Bronchial epithelial cell (primary cell): ENCODE measurements at regions not wholly inside any gene's neighbourhood (a gene's known extent, or its start where the extent isn't known, plus 50 kb on each side); places are given as distances from the start of the nearest gene placed in this dataset.

ENCODE experiments used
- DNase-seq: peaks from one replicate; pipeline ENCODE4 v3.0.0-alpha.2; 2010; ENCODE audit warnings: low read depth
- FAIRE-seq: peaks from 2 replicates; lab custom pipeline; 2011; peaks lifted over from hg19 to GRCh38; lab: Jason Lieb, UNC
- H3K27me3 ChIP-seq: 2 replicates; pipeline ENCODE4 v1.5.1; 2011; ENCODE audit warnings: low read length; ENCODE audit not compliant: control insufficient read depth, insufficient read depth
- H3K36me3 ChIP-seq: 2 replicates; pipeline ENCODE4 v1.5.1; 2011; ENCODE audit warnings: low read length; ENCODE audit not compliant: control insufficient read depth, insufficient read depth
- H3K4me3 ChIP-seq: 2 replicates; pipeline ENCODE4 v1.5.1; 2011; ENCODE audit warnings: mild to moderate bottlenecking, low read depth, low read length, control low read depth
- CTCF ChIP-seq: IDR thresholded peaks from 2 replicates; pipeline ENCODE4 v1.5.1; 2011; ENCODE audit warnings: mild to moderate bottlenecking, moderate library complexity, low read length, control low read depth, inconsistent platforms; ENCODE audit not compliant: insufficient read depth, severe bottlenecking

DNA sequence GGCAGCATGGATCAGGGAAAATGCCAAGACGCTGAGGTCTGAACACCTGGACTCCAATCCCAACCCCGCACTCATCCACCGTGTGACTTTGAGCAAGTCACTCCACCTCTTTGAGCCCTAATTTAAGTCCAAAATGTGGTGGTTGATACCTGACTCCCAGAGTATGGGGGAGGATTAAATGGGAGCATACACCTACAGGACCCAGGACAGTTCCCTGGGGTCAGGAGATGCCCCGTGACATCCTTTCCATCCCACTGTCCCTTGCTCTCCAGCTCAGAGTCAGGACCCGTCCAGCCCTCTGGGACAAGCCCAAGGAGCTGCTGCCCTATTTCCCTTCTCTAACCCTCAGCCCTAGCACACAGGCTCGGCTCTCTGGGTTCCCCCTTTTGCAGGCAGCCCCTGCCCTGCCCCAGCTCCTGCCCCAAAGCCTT, 276.4 kb downstream of the XXYLT1 start:
- Histone ChIP-seq H3K4me3 (no peak overlapping the region), H3K27me3 (no peaks in the 10 kb centered on the region), H3K36me3 (no peaks in the 10 kb centered on the region)
- no peak for TF ChIP-seq CTCF
- DNase-seq (no peak), FAIRE-seq (no peak)

GRCh38 chr3:194995334-194995733, 275.6 kb downstream of the XXYLT1 start:
- FAIRE-seq, result peak; percentile 36
- Histone ChIP-seq H3K27me3 (no peaks in the 10 kb centered on the region), H3K4me3 (no peak overlapping the region), H3K36me3 (no peaks in the 10 kb centered on the region)
- no peak for TF ChIP-seq CTCF
- DNase-seq, result no peak

DNA sequence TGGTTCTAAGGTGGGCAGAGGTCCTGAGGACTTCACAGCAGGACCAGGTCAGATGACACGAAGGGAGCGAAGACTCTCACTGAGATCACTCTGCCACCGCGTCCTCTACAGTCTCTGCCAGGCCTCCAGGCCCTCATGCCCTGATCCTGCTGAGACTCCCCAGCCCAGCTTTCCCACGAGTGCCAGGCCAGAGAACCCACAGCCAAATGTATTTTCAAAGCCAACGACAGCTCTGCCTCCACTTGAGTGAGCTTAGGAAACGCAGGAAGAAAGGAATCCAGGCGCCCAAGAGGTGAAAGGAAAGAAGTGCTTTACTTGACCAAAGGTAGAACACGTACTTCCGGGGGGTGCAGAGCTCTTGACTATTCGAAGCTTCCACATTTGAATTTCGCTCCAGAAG, 275.0 kb downstream of the XXYLT1 start:
- DNase-seq (no peak), FAIRE-seq (no peak)
- Histone ChIP-seq H3K36me3 (no peaks in the 10 kb centered on the region), H3K27me3 (no peaks in the 10 kb centered on the region), H3K4me3 (no peak overlapping the region)
- no peak for TF ChIP-seq CTCF

DNA sequence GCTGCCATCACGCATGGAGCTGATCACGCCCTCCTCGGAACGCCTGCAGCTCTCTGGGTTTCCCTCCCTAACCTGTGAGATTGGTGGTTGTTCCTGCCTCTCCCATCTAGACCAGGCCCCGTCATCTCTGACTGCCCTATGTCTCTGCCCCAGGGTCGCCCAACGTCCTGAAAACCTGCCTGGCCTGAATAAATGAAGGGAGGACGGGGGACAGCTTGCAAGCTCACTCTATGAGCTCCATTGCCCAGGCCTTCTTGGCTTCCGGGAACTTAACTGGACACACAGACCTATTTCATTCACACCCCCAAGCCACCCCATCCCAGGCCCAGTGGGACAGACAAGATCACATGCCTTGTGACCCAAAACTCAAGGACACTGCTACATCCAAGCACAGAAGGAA, 274.2 kb downstream of the XXYLT1 start:
- no peak for FAIRE-seq

GRCh38 chr3:194998417-194998816, 272.5 kb downstream of the XXYLT1 start:
- H3K36me3 ChIP-seq, result no peaks in the 10 kb centered on the region
- TF ChIP-seq CTCF, result no peak
- no peak overlapping the region for H3K4me3 ChIP-seq
- H3K27me3 ChIP-seq, result no peaks in the 10 kb centered on the region
- FAIRE-seq, result no peak
- DNase-seq, result no peak

More for the DNA sequence above, 274.2 kb downstream of the XXYLT1 start:
- no peak overlapping the region for H3K4me3 ChIP-seq
- no peaks in the 10 kb centered on the region for H3K36me3 ChIP-seq
- no peak for DNase-seq
- H3K27me3 ChIP-seq, result no peaks in the 10 kb centered on the region
- TF ChIP-seq CTCF, result no peak

DNA sequence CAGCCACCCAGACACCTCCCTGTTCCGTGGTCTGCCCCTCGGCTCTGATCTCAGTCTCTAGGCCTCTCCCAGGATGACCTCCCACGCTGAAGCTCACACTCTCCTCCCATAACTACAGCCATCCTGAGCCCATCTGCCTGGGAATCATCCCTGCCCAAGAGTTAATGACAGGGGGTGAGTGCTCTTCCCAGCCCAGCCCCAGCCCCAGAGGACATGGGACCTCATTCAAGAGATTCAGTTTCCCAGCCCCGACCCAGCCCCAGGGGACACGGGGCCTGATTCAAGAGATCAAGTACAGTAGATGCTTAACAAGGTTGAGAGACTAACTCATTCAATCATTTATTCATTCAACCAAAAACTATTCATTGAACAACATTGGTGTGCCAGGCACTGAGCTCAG, 272.0 kb downstream of the XXYLT1 start:
- H3K4me3 ChIP-seq, result no peak overlapping the region
- no peak for TF ChIP-seq CTCF
- no peak for FAIRE-seq
- H3K27me3 ChIP-seq, result no peaks in the 10 kb centered on the region
- no peak for DNase-seq
- H3K36me3 ChIP-seq, result no peaks in the 10 kb centered on the region
